A549 (cell line): ENCODE measurements at regions not wholly inside any gene's neighbourhood (a gene's known extent, or its start where the extent isn't known, plus 50 kb on each side); places are given as distances from the start of the nearest gene placed in this dataset.

Experiments used
- ATAC-seq, 2 experiments: fragments of 200-7000 bp in 1 of 2; fragments of >200 bp in 1 of 2; cut with Nextera tagmentation in 1 of 2; cut with Tn5 transposase in 1 of 2; 3 replicates each; pipeline versions ENCODE4 v1.8.0 to v1.9.1; 2018 to 2020; ENCODE audit warnings: mild to moderate bottlenecking in 1 of 2, moderate library complexity in 1 of 2
- CTCF ChIA-PET: fragments of 300-600 bp; sonication (Branson Sonifier 250); formaldehyde crosslinking; extraction: SDS; loops from one replicate; lab custom pipeline; 2021; ENCODE audit warnings: antibody characterized with exemption, inconsistent platforms; lab: Yijun Ruan, JAX
- POLR2A ChIA-PET: fragments of 350-600 bp; formaldehyde crosslinking; extraction: SDS; loops from one replicate; lab custom pipeline; 2021; ENCODE audit warnings: antibody characterized with exemption, inconsistent platforms; lab: Yijun Ruan, JAX
- DNase-seq, 2 experiments: peaks; one replicate each; pipeline versions ENCODE4 v3.0.0 to v3.0.0-alpha.2; 2011 to 2016; ENCODE audit warnings: low read depth in 1 of 2, low spot score in 1 of 2
- FAIRE-seq: peaks from 2 replicates; lab custom pipeline; 2011; peaks lifted over from hg19 to GRCh38; lab: Jason Lieb, UNC
- H3K27ac ChIP-seq, 2 experiments: fragments of >200 bp; sonication (Bioruptor Twin); formaldehyde crosslinking; 3 replicates each; pipeline ENCODE4 v1.5.1; 2016 to 2017
- H3K4me1 ChIP-seq: fragments of >200 bp; sonication (Bioruptor Twin); formaldehyde crosslinking; 3 replicates; pipeline ENCODE4 v1.6.1; 2016
- H3K4me2 ChIP-seq: fragments of >200 bp; sonication (Bioruptor Twin); formaldehyde crosslinking; 3 replicates; pipeline ENCODE4 v1.6.1; 2016
- H3K4me3 ChIP-seq: fragments of >200 bp; sonication (Bioruptor Twin); formaldehyde crosslinking; 3 replicates; pipeline ENCODE4 v1.5.1; 2016
- H3K9me3 ChIP-seq: fragments of >200 bp; sonication (Bioruptor Twin); formaldehyde crosslinking; 3 replicates; pipeline ENCODE4 v1.6.1; 2016
- BCL3 ChIP-seq: fragments of >200 bp; sonication (Bioruptor Twin); formaldehyde crosslinking; IDR thresholded peaks from 3 replicates; pipeline ENCODE4 v1.6.1; 2016
- BHLHE40 ChIP-seq: IDR thresholded peaks from 2 replicates; pipeline ENCODE4 v1.6.1; 2012; ENCODE audit warnings: low read depth, low read length, inconsistent platforms
- CBX8 ChIP-seq: fragments of 200-600 bp; sonication (generic); IDR thresholded peaks from 2 replicates; pipeline ENCODE4 v1.6.1; 2016
- CHD2 ChIP-seq: fragments of 150-350 bp; IDR thresholded peaks from 2 replicates; pipeline ENCODE4 v1.6.1; 2014; ENCODE audit warnings: low read length; ENCODE audit not compliant: partially characterized antibody
- CHD4 ChIP-seq: fragments of 200-600 bp; sonication (generic); IDR thresholded peaks from 2 replicates; pipeline ENCODE4 v1.6.1; 2016; ENCODE audit warnings: antibody characterized with exemption, mild to moderate bottlenecking, borderline replicate concordance
- E2F6 ChIP-seq: IDR thresholded peaks from 2 replicates; pipeline ENCODE4 v1.6.1; 2012; ENCODE audit warnings: low read depth, borderline replicate concordance
- EP300 ChIP-seq, 2 experiments: fragments of >200 bp; sonication (Bioruptor Twin); formaldehyde crosslinking; IDR thresholded peaks; 2 replicates in 1 of 2; 3 replicates in 1 of 2; pipeline ENCODE4 v1.6.1; 2016 to 2017
- FOSB ChIP-seq: fragments of 250-450 bp; sonication (Bioruptor Pico); IDR thresholded peaks from 2 replicates; pipeline ENCODE4 v1.5.0; 2020; ENCODE audit warnings: mild to moderate bottlenecking, moderate library complexity
- FOXS1 ChIP-seq: fragments of 250-450 bp; sonication (Bioruptor Pico); IDR thresholded peaks from 2 replicates; pipeline ENCODE4 v1.5.0; 2020; ENCODE audit warnings: mild to moderate bottlenecking, moderate library complexity
- GATA3 ChIP-seq: IDR thresholded peaks from 2 replicates; pipeline ENCODE4 v1.6.1; 2012; ENCODE audit warnings: borderline replicate concordance
- HES2 ChIP-seq: fragments of >200 bp; sonication (Bioruptor Twin); formaldehyde crosslinking; IDR thresholded peaks from 2 replicates; pipeline ENCODE4 v1.6.1; 2016
- HMGXB4 ChIP-seq: fragments of 250-450 bp; sonication (Bioruptor Pico); IDR thresholded peaks from 2 replicates; pipeline ENCODE4 v1.5.0; 2021; ENCODE audit warnings: mild to moderate bottlenecking, moderate library complexity, borderline replicate concordance
- KDM1A ChIP-seq: fragments of 200-600 bp; sonication (generic); IDR thresholded peaks from 2 replicates; pipeline ENCODE4 v1.6.1; 2016; ENCODE audit warnings: low read depth, mild to moderate bottlenecking
- MAX ChIP-seq: IDR thresholded peaks from 2 replicates; pipeline ENCODE4 v1.6.1; 2012
- NPAS2 ChIP-seq: fragments of 250-450 bp; sonication (Bioruptor Pico); IDR thresholded peaks from 2 replicates; pipeline ENCODE4 v1.8.0; 2022; ENCODE audit warnings: mild to moderate bottlenecking, moderate library complexity, borderline replicate concordance
- PBX3 ChIP-seq: IDR thresholded peaks from 2 replicates; pipeline ENCODE4 v1.6.1; 2012
- PHF8 ChIP-seq: fragments of 200-600 bp; sonication (generic); IDR thresholded peaks from 2 replicates; pipeline ENCODE4 v1.6.1; 2016; ENCODE audit warnings: low read depth, mild to moderate bottlenecking, antibody characterized with exemption, moderate library complexity, borderline replicate concordance
- POLR2AphosphoS2 ChIP-seq: conservative IDR thresholded peaks from 2 replicates; pipeline ENCODE4 v1.6.1; 2012; ENCODE audit warnings: low read length, improper control_type of control experiment, inconsistent platforms
- RAD21 ChIP-seq, 2 experiments: fragments of >200 bp in 1 of 2; sonication (Bioruptor Twin) in 1 of 2; formaldehyde crosslinking in 1 of 2; IDR thresholded peaks in 1 of 2; conservative IDR thresholded peaks in 1 of 2; 2 replicates in 1 of 2; 3 replicates in 1 of 2; pipeline ENCODE4 v1.6.1; 2012 to 2018; ENCODE audit warnings: inconsistent platforms in 1 of 2
- REST ChIP-seq: fragments of 200-600 bp; sonication (generic); IDR thresholded peaks from 2 replicates; pipeline ENCODE4 v1.6.1; 2016; ENCODE audit warnings: antibody characterized with exemption, mild to moderate bottlenecking, moderate library complexity
- TP53 ChIP-seq: fragments of 250-450 bp; sonication (Bioruptor Pico); IDR thresholded peaks from 2 replicates; pipeline ENCODE4 v1.5.0; 2021; ENCODE audit warnings: mild to moderate bottlenecking, moderate library complexity
- WGBS: methylation state at CpG from one replicate; pipeline ENCODE4 v1.1.6; 2017; ENCODE audit errors: missing lambda C conversion rate; 5-methylcytosine and 5-hydroxymethylcytosine counted together

- Histone ChIP-seq H3K27ac (no peak overlapping the region), H3K9me3 (no peaks in the 10 kb centered on the region), H3K4me3 (no peak overlapping the region), H3K4me1 (no peaks in the 10 kb centered on the region), H3K4me2 (no peak overlapping the region)
- FAIRE-seq (no peak), ATAC-seq (no peak), DNase-seq (no peak)
- ChIA-PET POLR2A (no interaction called here), CTCF (interaction anchor here (0.7 to 2.8 kb wide), 15 partner anchors 9 to 1331 kb away, joined by 3 to 13 read pairs (median 4); no protein-coding TSS in a partner anchor)
- WGBS: 51% methylated on average over 6 of the region's 6 CpGs
- TF ChIP-seq REST (no peak), EP300 (IDR thresholded peaks at IDR 0.05) (no peak), BHLHE40 (no peak), GATA3 (no peak), MAX (no peak), TP53 (CRISPR knock-in tag) (no peak)
These were observed 110.1 kb upstream of the RAD23B start for GRCh38 chr9:107172979-107173347.

GRCh38 chr9:107173422-107174180 is 109.5 kb upstream of the RAD23B start:
- ATAC-seq: no peak

More at GRCh38 chr9:107173422-107174180, 109.5 kb upstream of the RAD23B start:
- ChIA-PET POLR2A (no interaction called here), CTCF (interaction anchor here (0.7 to 2.8 kb wide), 17 partner anchors 8 to 1332 kb away, joined by 3 to 13 read pairs (median 4); no protein-coding TSS in a partner anchor)
- Histone ChIP-seq H3K27ac (no peak overlapping the region), H3K4me3 (no peak overlapping the region), H3K9me3 (no peaks in the 10 kb centered on the region), H3K4me1 (no peaks in the 10 kb centered on the region), H3K4me2 (no peak overlapping the region)
- TF ChIP-seq KDM1A: no peak
- no peak for TF ChIP-seq FOSB (CRISPR knock-in tag)
- no peak for TF ChIP-seq FOXS1
- no peak for TF ChIP-seq RAD21 (conservative IDR thresholded peaks at IDR 0.05 in 1 of 2, IDR thresholded peaks at IDR 0.05 in 1 of 2)
- TF ChIP-seq HMGXB4: no peak
- no peak for TF ChIP-seq NPAS2 (CRISPR knock-in tag)
- TF ChIP-seq PHF8: no peak
- no peak for TF ChIP-seq BCL3
- TF ChIP-seq BHLHE40: no peak
- TF ChIP-seq CBX8: no peak
- TF ChIP-seq CHD2: no peak
- no peak for TF ChIP-seq CHD4
- TF ChIP-seq EP300 (IDR thresholded peaks at IDR 0.05): no peak
- TF ChIP-seq HES2: no peak
- TF ChIP-seq POLR2AphosphoS2: no peak
- no peak for TF ChIP-seq E2F6
- no peak for TF ChIP-seq PBX3
- FAIRE-seq: no peak
- WGBS: 41% methylated on average over 7 of the region's 7 CpGs
- DNase-seq: no peak
